Parathyroid adenoma (tissue), 2 donors: ENCODE measurements at regions not wholly inside any gene's neighbourhood (a gene's known extent, or its start where the extent isn't known, plus 50 kb on each side); places are given as distances from the start of the nearest gene placed in this dataset.

Experiments
- H2AFZ ChIP-seq: fragments of 300-600 bp; sonication (generic); one replicate; pipeline ENCODE4 v1.7.0; 2017; ENCODE audit warnings: antibody characterized with exemption, mild to moderate bottlenecking
- H3K27ac ChIP-seq: fragments of 300-600 bp; sonication (generic); one replicate; pipeline ENCODE4 v1.7.0; 2017
- H3K27me3 ChIP-seq: fragments of 300-600 bp; sonication (generic); one replicate; pipeline ENCODE4 v1.7.0; 2017; ENCODE audit warnings: low read length; ENCODE audit not compliant: control insufficient read depth, insufficient read depth
- H3K36me3 ChIP-seq: fragments of 300-600 bp; sonication (generic); one replicate; pipeline ENCODE4 v1.7.0; 2017; ENCODE audit warnings: low read length; ENCODE audit not compliant: control insufficient read depth, insufficient read depth
- H3K4me1 ChIP-seq: fragments of 300-600 bp; sonication (generic); one replicate; pipeline ENCODE4 v1.7.0; 2017; ENCODE audit warnings: control low read depth
- H3K4me2 ChIP-seq: fragments of 300-600 bp; sonication (generic); one replicate; pipeline ENCODE4 v1.7.0; 2017; ENCODE audit warnings: low read length
- H3K4me3 ChIP-seq: fragments of 300-600 bp; sonication (generic); one replicate; pipeline ENCODE4 v1.7.0; 2017; ENCODE audit warnings: low read depth, low read length
- H3K79me2 ChIP-seq: fragments of 300-600 bp; sonication (generic); one replicate; pipeline ENCODE4 v1.7.0; 2017; ENCODE audit warnings: control low read depth
- H3K9ac ChIP-seq: fragments of 300-600 bp; sonication (generic); one replicate; pipeline ENCODE4 v1.7.0; 2017; ENCODE audit warnings: mild to moderate bottlenecking
- H3K9me3 ChIP-seq: fragments of 300-600 bp; sonication (generic); one replicate; pipeline ENCODE4 v1.7.0; 2017; ENCODE audit warnings: low read length; ENCODE audit not compliant: control insufficient read depth
- CTCF ChIP-seq: fragments of 300-600 bp; sonication (generic); IDR thresholded peaks from one replicate; pipeline ENCODE4 v1.7.0; 2017; ENCODE audit warnings: antibody characterized with exemption, mild to moderate bottlenecking
- donor health status: primary hyperparathyroidism.

- Histone ChIP-seq H3K4me2 (no peak overlapping the region), H3K9me3 (no peaks in the 10 kb centered on the region), H3K4me3 (no peak overlapping the region), H3K9ac (no peak overlapping the region), H3K27ac (no peak overlapping the region), H2AFZ (no peak overlapping the region), H3K27me3 (no peaks in the 10 kb centered on the region), H3K4me1 (no peaks in the 10 kb centered on the region), H3K36me3 (no peaks in the 10 kb centered on the region), H3K79me2 (no peaks in the 10 kb centered on the region)
- TF ChIP-seq CTCF: no peak
Observed at GRCh38 chr7:24494832-24495231, 78.4 kb upstream of the PALS2 start.

- Histone ChIP-seq H3K27ac (no peak overlapping the region), H3K9ac (no peak overlapping the region)
- TF ChIP-seq CTCF: no peak
Observed at GRCh38 chr7:24496036-24496435, 77.2 kb upstream of the PALS2 start.

DNA sequence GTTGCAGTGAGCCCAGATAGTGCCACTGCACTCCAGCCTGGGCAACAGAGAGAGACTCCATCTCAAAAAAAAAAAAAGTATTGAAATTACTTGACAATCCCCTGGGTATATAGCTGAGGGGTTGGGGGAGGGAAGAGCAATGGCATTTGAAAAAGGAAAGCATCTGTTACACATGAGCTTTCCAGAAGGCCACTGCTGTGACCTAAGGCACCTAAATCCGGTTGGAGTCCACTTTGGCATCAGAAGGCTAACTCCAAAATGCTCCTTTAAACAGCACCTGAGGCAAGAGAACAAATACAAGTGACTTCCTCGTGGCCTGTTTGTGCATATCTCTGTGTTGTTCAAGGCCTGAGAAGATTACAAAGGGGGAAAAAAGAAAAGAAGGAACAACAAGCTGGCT, 74.8 kb upstream of the PALS2 start:
- no peak overlapping the region for H3K27ac ChIP-seq
- no peaks in the 10 kb centered on the region for H3K9me3 ChIP-seq
- no peak overlapping the region for H3K9ac ChIP-seq
- no peak for TF ChIP-seq CTCF
- no peaks in the 10 kb centered on the region for H3K27me3 ChIP-seq
- H2AFZ ChIP-seq: no peak overlapping the region
- H3K4me1 ChIP-seq: no peaks in the 10 kb centered on the region
- no peaks in the 10 kb centered on the region for H3K36me3 ChIP-seq
- no peak overlapping the region for H3K4me2 ChIP-seq
- H3K4me3 ChIP-seq: no peak overlapping the region
- H3K79me2 ChIP-seq: no peaks in the 10 kb centered on the region

More at GRCh38 chr7:24496036-24496435, 77.2 kb upstream of the PALS2 start:
- Histone ChIP-seq H3K4me3 (no peak overlapping the region), H3K79me2 (no peaks in the 10 kb centered on the region), H3K27me3 (no peaks in the 10 kb centered on the region), H3K36me3 (no peaks in the 10 kb centered on the region), H2AFZ (no peak overlapping the region), H3K4me2 (no peak overlapping the region), H3K4me1 (no peaks in the 10 kb centered on the region), H3K9me3 (no peaks in the 10 kb centered on the region)

GRCh38 chr7:24499871-24500270, 73.4 kb upstream of the PALS2 start:
- Histone ChIP-seq H3K79me2 (no peaks in the 10 kb centered on the region), H3K4me1 (no peaks in the 10 kb centered on the region), H3K27me3 (no peaks in the 10 kb centered on the region), H3K9ac (no peak overlapping the region), H3K27ac (no peak overlapping the region), H3K36me3 (no peaks in the 10 kb centered on the region), H2AFZ (no peak overlapping the region), H3K9me3 (no peaks in the 10 kb centered on the region), H3K4me3 (no peak overlapping the region), H3K4me2 (no peak overlapping the region)
- TF ChIP-seq CTCF: no peak

DNA sequence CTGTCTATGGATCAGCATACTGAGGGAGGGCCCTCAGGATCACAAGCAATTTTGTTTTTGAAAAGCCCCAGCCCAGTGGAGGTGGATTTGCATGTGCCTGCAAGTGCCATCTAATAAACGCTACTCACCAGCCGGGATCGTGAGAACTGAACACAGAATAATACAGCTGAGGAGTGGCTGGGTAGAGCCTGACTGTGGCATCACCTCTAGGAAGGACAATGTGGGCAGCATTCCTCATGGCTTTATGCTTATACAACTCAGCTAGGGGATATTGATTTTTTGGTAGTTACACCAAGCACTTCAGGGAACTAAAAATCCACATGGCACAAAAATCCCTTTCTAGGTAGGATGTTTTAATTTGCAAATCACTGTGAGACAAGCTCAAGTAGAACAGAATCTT, 72.7 kb upstream of the PALS2 start:
- H3K27me3 ChIP-seq: no peaks in the 10 kb centered on the region
- H3K9ac ChIP-seq: no peak overlapping the region
- H3K9me3 ChIP-seq: no peaks in the 10 kb centered on the region
- no peak overlapping the region for H3K4me3 ChIP-seq
- no peaks in the 10 kb centered on the region for H3K4me1 ChIP-seq
- no peak overlapping the region for H3K4me2 ChIP-seq
- no peak overlapping the region for H2AFZ ChIP-seq
- no peak overlapping the region for H3K27ac ChIP-seq
- no peak for TF ChIP-seq CTCF
- H3K79me2 ChIP-seq: no peaks in the 10 kb centered on the region
- no peaks in the 10 kb centered on the region for H3K36me3 ChIP-seq
